ENCODE measurements at regions not wholly inside any gene's neighbourhood (a gene's known extent, or its start where the extent isn't known, plus 50 kb on each side); places are given as distances from the start of the nearest gene placed in this dataset.

GRCh38 chr14:97543221-97543620, 746.0 kb downstream of the VRK1 start:
- no peak for TF ChIP-seq CTCF (IDR thresholded peaks at IDR 0.05)
- TF ChIP-seq POLR2A (IDR thresholded peaks at IDR 0.05), result no peak
- TF ChIP-seq POLR2AphosphoS5 (IDR thresholded peaks at IDR 0.05), result no peak

All from prostate gland (tissue), 2 donors.